AG08395 (cell line): ENCODE measurements at regions not wholly inside any gene's neighbourhood (a gene's known extent, or its start where the extent isn't known, plus 50 kb on each side); places are given as distances from the start of the nearest gene placed in this dataset.

Source experiments
- DNase-seq: peaks from one replicate; pipeline ENCODE4 v3.0.0; 2012; ENCODE audit warnings: mixed read lengths, low spot score

GRCh38 chr17:77458202-77459017, 317.6 kb downstream of the SEC14L1 start:
- DNase-seq = no peak

- DNase-seq = no peak
These were observed 318.4 kb downstream of the SEC14L1 start for GRCh38 chr17:77459018-77459755.

- DNase-seq = no peak
These were observed 319.8 kb downstream of the SEC14L1 start for GRCh38 chr17:77460514-77461046.

- no peak for DNase-seq
These were observed 320.7 kb downstream of the SEC14L1 start for GRCh38 chr17:77461277-77462057.

- DNase-seq = no peak
These were observed 321.3 kb downstream of the SEC14L1 start for GRCh38 chr17:77462090-77462489.

GRCh38 chr17:77462553-77463497, 322.1 kb downstream of the SEC14L1 start:
- DNase-seq = no peak

- no peak for DNase-seq
These were observed 324.2 kb downstream of the SEC14L1 start for GRCh38 chr17:77464988-77465357.

GRCh38 chr17:77465358-77466041, 324.7 kb downstream of the SEC14L1 start:
- DNase-seq = peak; percentile 56

- no peak for DNase-seq
These were observed 325.4 kb downstream of the SEC14L1 start for GRCh38 chr17:77466140-77466539.

- DNase-seq = no peak
These were observed 325.9 kb downstream of the SEC14L1 start for GRCh38 chr17:77466596-77467223.

GRCh38 chr17:77467521-77467920, 326.8 kb downstream of the SEC14L1 start:
- no peak for DNase-seq

- DNase-seq = no peak
These were observed 328.1 kb downstream of the SEC14L1 start for GRCh38 chr17:77468897-77469296.

GRCh38 chr17:77470330-77470786, 329.6 kb downstream of the SEC14L1 start:
- DNase-seq = no peak

- no peak for DNase-seq
These were observed 330.3 kb downstream of the SEC14L1 start for GRCh38 chr17:77470800-77471733.

GRCh38 chr17:77471984-77472461, 331.3 kb downstream of the SEC14L1 start:
- DNase-seq = peak; percentile 38

- no peak for DNase-seq
These were observed 331.9 kb downstream of the SEC14L1 start for GRCh38 chr17:77472468-77473310.

- no peak for DNase-seq
These were observed 333.0 kb downstream of the SEC14L1 start for GRCh38 chr17:77473615-77474226.
